ENCODE measurements at regions not wholly inside any gene's neighbourhood (a gene's known extent, or its start where the extent isn't known, plus 50 kb on each side); places are given as distances from the start of the nearest gene placed in this dataset.

DNA sequence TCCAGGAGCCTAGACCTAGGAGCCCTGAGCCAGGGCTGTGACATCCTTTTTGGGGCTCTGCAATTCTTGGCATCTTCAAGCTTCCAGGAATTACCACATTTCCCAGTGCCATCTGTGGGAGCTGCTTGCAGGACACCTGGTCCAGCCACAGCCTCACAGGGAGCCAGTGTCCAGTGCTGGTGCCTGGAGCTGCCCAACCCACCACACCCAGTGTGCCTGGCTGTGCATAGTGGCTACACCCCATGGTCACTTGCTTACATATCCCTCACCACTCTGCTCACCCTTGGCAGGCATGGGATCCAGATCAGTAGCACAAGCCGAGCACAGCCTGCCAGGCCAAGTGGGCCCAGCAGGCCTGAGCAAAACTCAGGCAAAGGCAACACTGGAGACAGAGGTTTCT lies 2151.4 kb upstream of the PCDH20 start:
- Histone ChIP-seq H3K27me3 (ENCODE audit: control insufficient read depth in 1 of 2, insufficient read depth in 2 of 2, low read length in 2 of 2) (no peaks in the 10 kb centered on the region), H3K4me3 (ENCODE audit: low read length) (no peak overlapping the region), H3K36me3 (ENCODE audit: insufficient read depth, low read length) (no peaks in the 10 kb centered on the region), H3K4me1 (ENCODE audit: insufficient read depth, low read length) (no peaks in the 10 kb centered on the region), H3K9me3 (ENCODE audit: control insufficient read depth in 1 of 2, insufficient read depth in 1 of 2, low read length in 2 of 2) (peaks cover 0 to 25% of the 10 kb centered on the region in 2 experiments), H3K27ac (ENCODE audit: low read depth in 1 of 2, low read length in 2 of 2) (no peak overlapping the region)
- ChIA-PET CTCF (no interaction called here), POLR2A (no interaction called here)
- H3K9me3 Mint-ChIP-seq: peaks cover 6% of the 10 kb centered on the region
- no peaks in the 10 kb centered on the region for H3K36me3 Mint-ChIP-seq (ENCODE audit: low read depth)
- H3K27me3 Mint-ChIP-seq: no peaks in the 10 kb centered on the region
- H3K4me3 Mint-ChIP-seq: no peak overlapping the region
- TF ChIP-seq, protein P1, sequence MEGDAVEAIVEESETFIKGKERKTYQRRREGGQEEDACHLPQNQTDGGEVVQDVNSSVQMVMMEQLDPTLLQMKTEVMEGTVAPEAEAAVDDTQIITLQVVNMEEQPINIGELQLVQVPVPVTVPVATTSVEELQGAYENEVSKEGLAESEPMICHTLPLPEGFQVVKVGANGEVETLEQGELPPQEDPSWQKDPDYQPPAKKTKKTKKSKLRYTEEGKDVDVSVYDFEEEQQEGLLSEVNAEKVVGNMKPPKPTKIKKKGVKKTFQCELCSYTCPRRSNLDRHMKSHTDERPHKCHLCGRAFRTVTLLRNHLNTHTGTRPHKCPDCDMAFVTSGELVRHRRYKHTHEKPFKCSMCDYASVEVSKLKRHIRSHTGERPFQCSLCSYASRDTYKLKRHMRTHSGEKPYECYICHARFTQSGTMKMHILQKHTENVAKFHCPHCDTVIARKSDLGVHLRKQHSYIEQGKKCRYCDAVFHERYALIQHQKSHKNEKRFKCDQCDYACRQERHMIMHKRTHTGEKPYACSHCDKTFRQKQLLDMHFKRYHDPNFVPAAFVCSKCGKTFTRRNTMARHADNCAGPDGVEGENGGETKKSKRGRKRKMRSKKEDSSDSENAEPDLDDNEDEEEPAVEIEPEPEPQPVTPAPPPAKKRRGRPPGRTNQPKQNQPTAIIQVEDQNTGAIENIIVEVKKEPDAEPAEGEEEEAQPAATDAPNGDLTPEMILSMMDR (IDR thresholded peaks at IDR 0.05): no peak
- ATAC-seq (ENCODE audit: poor library complexity) (no peak), DNase-seq (no peak)
- no peaks in the 10 kb centered on the region for H3K4me1 Mint-ChIP-seq (ENCODE audit: low read depth)
- intact Hi-C loops (cut with DNase I, micrococcal nuclease): no loop called here
- no peak overlapping the region for H3K27ac Mint-ChIP-seq

GRCh38 chr13:63554157-63554556 lies 2138.5 kb upstream of the PCDH20 start:
- Histone ChIP-seq H3K4me3 (ENCODE audit: low read length) (no peak overlapping the region), H3K4me1 (ENCODE audit: insufficient read depth, low read length) (no peaks in the 10 kb centered on the region), H3K9me3 (ENCODE audit: control insufficient read depth in 1 of 2, insufficient read depth in 1 of 2, low read length in 2 of 2) (peaks cover 0 to 9% of the 10 kb centered on the region in 2 experiments), H3K27me3 (ENCODE audit: control insufficient read depth in 1 of 2, insufficient read depth in 2 of 2, low read length in 2 of 2) (no peaks in the 10 kb centered on the region), H3K36me3 (ENCODE audit: insufficient read depth, low read length) (no peaks in the 10 kb centered on the region), H3K27ac (ENCODE audit: low read depth in 1 of 2, low read length in 2 of 2) (no peak overlapping the region)
- ChIA-PET POLR2A (no interaction called here), CTCF (no interaction called here)
- Mint-ChIP-seq H3K4me3 (no peak overlapping the region), H3K4me1 (ENCODE audit: low read depth) (no peaks in the 10 kb centered on the region), H3K9me3 (peaks cover 5% of the 10 kb centered on the region), H3K27me3 (no peaks in the 10 kb centered on the region), H3K36me3 (ENCODE audit: low read depth) (no peaks in the 10 kb centered on the region), H3K27ac (no peak overlapping the region)
- intact Hi-C loops (cut with DNase I, micrococcal nuclease): no loop called here
- TF ChIP-seq, protein P1 (IDR thresholded peaks at IDR 0.05): no peak
- DNase-seq: no peak
- ATAC-seq (ENCODE audit: poor library complexity): no peak

- POLR2A ChIA-PET: no interaction called here
- H3K36me3 ChIP-seq (ENCODE audit: insufficient read depth, low read length): no peaks in the 10 kb centered on the region
- Mint-ChIP-seq H3K27me3 (no peaks in the 10 kb centered on the region), H3K4me3 (no peak overlapping the region), H3K27ac (no peak overlapping the region), H3K9me3 (peaks cover 2% of the 10 kb centered on the region), H3K36me3 (ENCODE audit: low read depth) (no peaks in the 10 kb centered on the region), H3K4me1 (ENCODE audit: low read depth) (no peaks in the 10 kb centered on the region)
- H3K27me3 ChIP-seq (ENCODE audit: control insufficient read depth in 1 of 2, insufficient read depth in 2 of 2, low read length in 2 of 2): no peaks in the 10 kb centered on the region
- peaks cover 0 to 5% of the 10 kb centered on the region in 2 experiments for H3K9me3 ChIP-seq (ENCODE audit: control insufficient read depth in 1 of 2, insufficient read depth in 1 of 2, low read length in 2 of 2)
- no peak overlapping the region for H3K4me3 ChIP-seq (ENCODE audit: low read length)
- no peak for ATAC-seq (ENCODE audit: poor library complexity)
- no peak for DNase-seq
- H3K4me1 ChIP-seq (ENCODE audit: insufficient read depth, low read length): no peaks in the 10 kb centered on the region
- no peak overlapping the region for H3K27ac ChIP-seq (ENCODE audit: low read depth in 1 of 2, low read length in 2 of 2)
- TF ChIP-seq, protein P1 (IDR thresholded peaks at IDR 0.05): no peak
- intact Hi-C loops (cut with DNase I, micrococcal nuclease): no loop called here
- CTCF ChIA-PET: no interaction called here
These were observed 2136.1 kb upstream of the PCDH20 start for GRCh38 chr13:63551731-63552130.
